Liver (tissue), 7 donors: ENCODE measurements at regions not wholly inside any gene's neighbourhood (a gene's known extent, or its start where the extent isn't known, plus 50 kb on each side); places are given as distances from the start of the nearest gene placed in this dataset.

Source experiments
- DNase-seq: peaks from one replicate; pipeline ENCODE4 v3.0.0-alpha.2; 2017; ENCODE audit warnings: low spot score
- H3K27ac ChIP-seq, 2 donors: one replicate each; pipeline ENCODE4 v1.7.0; 2013; ENCODE audit warnings: inconsistent platforms in 2 of 2, low read length in 2 of 2, control low read depth in 1 of 2, low read depth in 1 of 2, mild to moderate bottlenecking in 1 of 2
- H3K27me3 ChIP-seq, 4 donors: one replicate each; pipeline versions ENCODE4 v1.6.1 to v1.7.0; 2013; ENCODE audit warnings: low read length in 3 of 4, inconsistent platforms in 1 of 4, mild to moderate bottlenecking in 1 of 4, moderate library complexity in 1 of 4; ENCODE audit not compliant: control insufficient read depth in 4 of 4, insufficient read depth in 4 of 4
- H3K36me3 ChIP-seq, 4 donors: one replicate each; pipeline versions ENCODE4 v1.6.1 to v1.7.0; 2013; ENCODE audit warnings: low read length in 3 of 4, mild to moderate bottlenecking in 3 of 4, low read depth in 1 of 4, moderate library complexity in 1 of 4; ENCODE audit not compliant: control insufficient read depth in 4 of 4, insufficient read depth in 3 of 4
- H3K4me1 ChIP-seq, 4 donors: one replicate each; pipeline versions ENCODE4 v1.6.1 to v1.7.0; 2013; ENCODE audit warnings: low read length in 3 of 4, mild to moderate bottlenecking in 3 of 4, moderate library complexity in 1 of 4; ENCODE audit not compliant: control insufficient read depth in 4 of 4, insufficient read depth in 4 of 4
- H3K4me3 ChIP-seq, 3 donors: one replicate each; pipeline versions ENCODE4 v1.6.1 to v1.7.0; 2013; ENCODE audit warnings: low read length in 3 of 3, control low read depth in 1 of 3, low read depth in 1 of 3, mild to moderate bottlenecking in 1 of 3
- H3K9ac ChIP-seq, 2 donors: one replicate each; pipeline ENCODE4 v1.7.0; 2013; ENCODE audit warnings: low read length in 2 of 2, mild to moderate bottlenecking in 2 of 2, moderate library complexity in 2 of 2, control low read depth in 1 of 2, low read depth in 1 of 2
- H3K9me3 ChIP-seq, 4 donors: one replicate each; pipeline versions ENCODE4 v1.6.1 to v1.7.0; 2013; ENCODE audit warnings: low read length in 3 of 4; ENCODE audit not compliant: control insufficient read depth in 4 of 4
- EGR1 ChIP-seq, 2 donors: IDR thresholded peaks; 2 replicates each; pipeline ENCODE4 v1.6.1; 2016 to 2018; ENCODE audit warnings: antibody characterized with exemption in 2 of 2, low read depth in 2 of 2
- FOXA1 ChIP-seq: IDR thresholded peaks from 2 replicates; pipeline ENCODE4 v1.6.1; 2016; ENCODE audit warnings: antibody characterized with exemption
- HNF4A ChIP-seq, 2 donors: conservative IDR thresholded peaks; 2 replicates each; pipeline ENCODE4 v1.6.1; 2016; ENCODE audit warnings: antibody characterized with exemption in 2 of 2, mild to moderate bottlenecking in 2 of 2
- NR2F2 ChIP-seq: IDR thresholded peaks from 2 replicates; pipeline ENCODE4 v1.6.1; 2016; ENCODE audit warnings: antibody characterized with exemption
- RXRA ChIP-seq, 2 donors: IDR thresholded peaks; 2 replicates each; pipeline ENCODE4 v1.6.1; 2017 to 2018; ENCODE audit warnings: antibody characterized with exemption in 2 of 2, mild to moderate bottlenecking in 1 of 2
- SP1 ChIP-seq: IDR thresholded peaks from 2 replicates; pipeline ENCODE4 v1.6.1; 2018; ENCODE audit warnings: antibody characterized with exemption, mild to moderate bottlenecking
- TAF1 ChIP-seq: conservative IDR thresholded peaks from 2 replicates; pipeline ENCODE4 v1.6.1; 2016; ENCODE audit warnings: antibody characterized with exemption, mild to moderate bottlenecking
- WGBS: extraction: QIAGEN DNeasy Blood & Tissue Kit; methylation state at CpG from one replicate; pipeline ENCODE4 v1.1.7; 2013; 5-methylcytosine and 5-hydroxymethylcytosine counted together
- TF ChIP-seq, protein P1 (sequence below): IDR thresholded peaks from 2 replicates; pipeline ENCODE4 v1.6.1; 2016; ENCODE audit warnings: antibody characterized with exemption, mild to moderate bottlenecking
- TF ChIP-seq, protein P2 (sequence below): IDR thresholded peaks from 2 replicates; pipeline ENCODE4 v1.6.1; 2016; ENCODE audit warnings: antibody characterized with exemption
- TF ChIP-seq, protein P3 (sequence below): IDR thresholded peaks from 2 replicates; pipeline ENCODE4 v1.6.1; 2016; ENCODE audit warnings: antibody characterized with exemption
- donor health status: healthy.
- donor health status: healthy.
- donor health status: healthy.
- donor health status: healthy.

DNA sequence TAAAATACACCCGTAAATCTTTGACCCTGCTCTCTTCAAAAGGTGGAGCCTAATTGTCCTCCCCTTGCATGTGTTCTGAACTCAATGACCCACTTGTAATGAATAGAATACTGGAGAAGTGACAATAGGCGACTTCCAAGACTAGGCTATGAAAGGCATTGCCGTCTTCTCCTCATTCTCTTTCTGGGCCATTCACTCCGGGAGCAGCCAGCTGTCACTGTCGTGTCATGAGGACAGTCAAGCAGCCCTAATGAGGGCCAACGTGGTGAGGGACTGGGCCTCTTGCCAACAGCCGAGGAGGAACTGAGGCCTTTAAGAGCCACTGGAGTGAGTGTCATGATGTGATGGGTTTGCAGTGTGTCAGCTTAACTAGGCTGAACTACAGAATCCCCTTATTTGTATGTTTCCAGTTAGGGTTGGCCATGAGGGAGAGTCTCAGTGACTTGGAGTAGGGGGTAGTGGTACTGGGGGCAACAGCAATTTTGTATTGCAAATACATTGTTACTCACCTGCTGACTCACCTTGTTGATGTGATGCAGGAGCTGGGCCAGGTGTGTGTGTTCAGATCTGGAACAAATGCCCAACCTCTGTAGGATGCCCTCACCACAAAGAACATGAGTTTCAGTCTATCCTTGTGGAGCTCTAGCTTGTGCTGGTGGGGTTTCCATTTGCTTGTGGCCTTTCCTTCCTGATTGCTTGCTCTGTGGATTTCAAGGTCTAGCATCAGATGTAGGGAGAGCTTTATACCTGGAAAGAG is 188.5 kb upstream of the PROK2 start:
- Histone ChIP-seq H3K27me3 (no peaks in the 10 kb centered on the region), H3K36me3 (no peaks in the 10 kb centered on the region), H3K4me1 (no peaks in the 10 kb centered on the region), H3K9ac (no peak overlapping the region), H3K9me3 (no peaks in the 10 kb centered on the region), H3K27ac (no peak overlapping the region), H3K4me3 (no peak overlapping the region)
- DNase-seq: no peak
- TF ChIP-seq, protein P1, sequence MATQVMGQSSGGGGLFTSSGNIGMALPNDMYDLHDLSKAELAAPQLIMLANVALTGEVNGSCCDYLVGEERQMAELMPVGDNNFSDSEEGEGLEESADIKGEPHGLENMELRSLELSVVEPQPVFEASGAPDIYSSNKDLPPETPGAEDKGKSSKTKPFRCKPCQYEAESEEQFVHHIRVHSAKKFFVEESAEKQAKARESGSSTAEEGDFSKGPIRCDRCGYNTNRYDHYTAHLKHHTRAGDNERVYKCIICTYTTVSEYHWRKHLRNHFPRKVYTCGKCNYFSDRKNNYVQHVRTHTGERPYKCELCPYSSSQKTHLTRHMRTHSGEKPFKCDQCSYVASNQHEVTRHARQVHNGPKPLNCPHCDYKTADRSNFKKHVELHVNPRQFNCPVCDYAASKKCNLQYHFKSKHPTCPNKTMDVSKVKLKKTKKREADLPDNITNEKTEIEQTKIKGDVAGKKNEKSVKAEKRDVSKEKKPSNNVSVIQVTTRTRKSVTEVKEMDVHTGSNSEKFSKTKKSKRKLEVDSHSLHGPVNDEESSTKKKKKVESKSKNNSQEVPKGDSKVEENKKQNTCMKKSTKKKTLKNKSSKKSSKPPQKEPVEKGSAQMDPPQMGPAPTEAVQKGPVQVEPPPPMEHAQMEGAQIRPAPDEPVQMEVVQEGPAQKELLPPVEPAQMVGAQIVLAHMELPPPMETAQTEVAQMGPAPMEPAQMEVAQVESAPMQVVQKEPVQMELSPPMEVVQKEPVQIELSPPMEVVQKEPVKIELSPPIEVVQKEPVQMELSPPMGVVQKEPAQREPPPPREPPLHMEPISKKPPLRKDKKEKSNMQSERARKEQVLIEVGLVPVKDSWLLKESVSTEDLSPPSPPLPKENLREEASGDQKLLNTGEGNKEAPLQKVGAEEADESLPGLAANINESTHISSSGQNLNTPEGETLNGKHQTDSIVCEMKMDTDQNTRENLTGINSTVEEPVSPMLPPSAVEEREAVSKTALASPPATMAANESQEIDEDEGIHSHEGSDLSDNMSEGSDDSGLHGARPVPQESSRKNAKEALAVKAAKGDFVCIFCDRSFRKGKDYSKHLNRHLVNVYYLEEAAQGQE: no peak
- TF ChIP-seq, protein P2, sequence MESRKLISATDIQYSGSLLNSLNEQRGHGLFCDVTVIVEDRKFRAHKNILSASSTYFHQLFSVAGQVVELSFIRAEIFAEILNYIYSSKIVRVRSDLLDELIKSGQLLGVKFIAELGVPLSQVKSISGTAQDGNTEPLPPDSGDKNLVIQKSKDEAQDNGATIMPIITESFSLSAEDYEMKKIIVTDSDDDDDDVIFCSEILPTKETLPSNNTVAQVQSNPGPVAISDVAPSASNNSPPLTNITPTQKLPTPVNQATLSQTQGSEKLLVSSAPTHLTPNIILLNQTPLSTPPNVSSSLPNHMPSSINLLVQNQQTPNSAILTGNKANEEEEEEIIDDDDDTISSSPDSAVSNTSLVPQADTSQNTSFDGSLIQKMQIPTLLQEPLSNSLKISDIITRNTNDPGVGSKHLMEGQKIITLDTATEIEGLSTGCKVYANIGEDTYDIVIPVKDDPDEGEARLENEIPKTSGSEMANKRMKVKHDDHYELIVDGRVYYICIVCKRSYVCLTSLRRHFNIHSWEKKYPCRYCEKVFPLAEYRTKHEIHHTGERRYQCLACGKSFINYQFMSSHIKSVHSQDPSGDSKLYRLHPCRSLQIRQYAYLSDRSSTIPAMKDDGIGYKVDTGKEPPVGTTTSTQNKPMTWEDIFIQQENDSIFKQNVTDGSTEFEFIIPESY: no peak
- no peak for TF ChIP-seq EGR1 (IDR thresholded peaks at IDR 0.05; ENCODE audit: low read depth in 2 of 2)
- 80% methylated on average over 7 of the region's 7 CpGs for WGBS

DNA sequence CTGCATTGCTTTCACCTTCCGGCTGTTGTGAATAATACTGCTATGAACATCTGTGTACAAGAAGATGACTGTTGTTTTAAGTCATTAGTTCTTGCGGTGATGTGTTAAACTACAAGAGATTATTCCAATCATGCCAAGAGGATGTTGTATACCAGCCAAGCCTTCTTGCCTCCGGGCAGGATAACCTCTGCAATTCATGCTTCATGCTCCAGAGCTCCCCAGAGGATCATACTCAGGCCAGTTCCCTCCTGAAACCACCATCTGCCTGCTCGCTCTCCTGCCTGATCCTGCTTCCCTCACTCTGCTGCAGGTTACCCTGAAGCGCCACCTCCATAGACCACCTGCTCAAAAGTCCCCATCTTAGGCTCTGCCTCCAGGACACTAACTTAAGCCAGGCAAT is 187.1 kb upstream of the PROK2 start:
- DNase-seq: no peak
- H3K9ac ChIP-seq: no peak overlapping the region

DNA sequence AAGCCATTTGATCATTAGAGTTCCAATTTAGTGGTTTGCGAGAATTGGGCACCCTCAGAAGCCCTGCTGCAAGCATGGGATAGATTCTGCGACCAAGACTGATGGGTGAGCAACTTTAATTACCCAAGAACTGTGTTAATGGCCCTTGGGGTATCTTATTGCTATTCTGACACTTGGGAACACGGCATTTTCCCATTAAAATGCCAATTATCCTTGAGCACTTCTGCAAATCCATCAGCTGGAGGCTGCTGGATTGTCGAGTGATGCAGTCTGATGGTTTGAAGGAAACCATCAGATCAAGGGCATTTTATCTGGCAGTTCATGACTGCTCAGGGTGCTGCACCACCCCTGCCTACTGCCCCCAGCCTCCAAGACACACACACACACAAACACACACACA is 183.6 kb upstream of the PROK2 start:
- Histone ChIP-seq H3K9ac (no peak overlapping the region), H3K4me1 (no peaks in the 10 kb centered on the region), H3K9me3 (no peaks in the 10 kb centered on the region), H3K27ac (no peak overlapping the region), H3K36me3 (no peaks in the 10 kb centered on the region), H3K4me3 (no peak overlapping the region), H3K27me3 (no peaks in the 10 kb centered on the region)
- no peak for DNase-seq
- WGBS: 78% methylated on average over 4 of the region's 4 CpGs
- TF ChIP-seq, protein P2: no peak
- TF ChIP-seq FOXA1: no peak
- TF ChIP-seq SP1: no peak
- TF ChIP-seq, protein P3, sequence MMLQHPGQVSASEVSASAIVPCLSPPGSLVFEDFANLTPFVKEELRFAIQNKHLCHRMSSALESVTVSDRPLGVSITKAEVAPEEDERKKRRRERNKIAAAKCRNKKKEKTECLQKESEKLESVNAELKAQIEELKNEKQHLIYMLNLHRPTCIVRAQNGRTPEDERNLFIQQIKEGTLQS: no peak
- no peak for TF ChIP-seq HNF4A (conservative IDR thresholded peaks at IDR 0.05)
- TF ChIP-seq, protein P1: no peak

More for the DNA sequence above, 187.1 kb upstream of the PROK2 start:
- 92% methylated on average over 5 of the region's 5 CpGs for WGBS
- no peak overlapping the region for H3K27ac ChIP-seq
- H3K4me3 ChIP-seq: no peak overlapping the region
- TF ChIP-seq NR2F2: no peak
- TF ChIP-seq, protein P2: no peak
- no peak for TF ChIP-seq RXRA (IDR thresholded peaks at IDR 0.05)
- TF ChIP-seq TAF1: no peak
- H3K27me3 ChIP-seq: no peaks in the 10 kb centered on the region
- H3K4me1 ChIP-seq: no peaks in the 10 kb centered on the region
- H3K36me3 ChIP-seq: no peaks in the 10 kb centered on the region
- no peaks in the 10 kb centered on the region for H3K9me3 ChIP-seq
